GM21447 (cell line): ENCODE measurements at regions not wholly inside any gene's neighbourhood (a gene's known extent, or its start where the extent isn't known, plus 50 kb on each side); places are given as distances from the start of the nearest gene placed in this dataset.
"Not testable (repeated sequence)": the region's sequence is repeated elsewhere in the genome, so short reads cannot be mapped to it uniquely, and the experiment has no call there.

Experiments used
- ATAC-seq: cut with Tn5 transposase; IDR thresholded peaks from one replicate; pipeline ENCODE4 v1.9.1; 2021; ENCODE audit not compliant: unreplicated experiment

- ATAC-seq, result no peak
These were observed 318.4 kb downstream of the NR2F2 start for GRCh38 chr15:96648866-96649265.

GRCh38 chr15:96657096-96657495 is 326.6 kb downstream of the NR2F2 start:
- ATAC-seq, result no peak

GRCh38 chr15:96666979-96667378 is 336.5 kb downstream of the NR2F2 start:
- not testable (repeated sequence) for ATAC-seq

- ATAC-seq, result no peak
These were observed 339.9 kb downstream of the NR2F2 start for GRCh38 chr15:96670389-96670788.

GRCh38 chr15:96672629-96673028 is 342.1 kb downstream of the NR2F2 start:
- no peak for ATAC-seq

GRCh38 chr15:96678386-96678785 is 347.9 kb downstream of the NR2F2 start:
- no peak for ATAC-seq

- no peak for ATAC-seq
These were observed 357.0 kb downstream of the NR2F2 start for GRCh38 chr15:96687388-96688107.

- ATAC-seq, result no peak
These were observed 360.2 kb downstream of the NR2F2 start for GRCh38 chr15:96690733-96691132.

GRCh38 chr15:96692826-96693225 is 362.3 kb downstream of the NR2F2 start:
- no peak for ATAC-seq

- no peak for ATAC-seq
These were observed 363.0 kb downstream of the NR2F2 start for GRCh38 chr15:96693515-96693914.

GRCh38 chr15:96693990-96694517 is 363.6 kb downstream of the NR2F2 start:
- no peak for ATAC-seq

GRCh38 chr15:96695426-96695825 is 364.9 kb downstream of the NR2F2 start:
- ATAC-seq, result no peak

- no peak for ATAC-seq
These were observed 369.4 kb downstream of the NR2F2 start for GRCh38 chr15:96699871-96700401.

- no peak for ATAC-seq
These were observed 370.1 kb downstream of the NR2F2 start for GRCh38 chr15:96700555-96700954.

GRCh38 chr15:96701443-96701842 is 370.9 kb downstream of the NR2F2 start:
- no peak for ATAC-seq

- ATAC-seq, result no peak
These were observed 371.4 kb downstream of the NR2F2 start for GRCh38 chr15:96701877-96702276.

GRCh38 chr15:96702589-96702988 is 372.1 kb downstream of the NR2F2 start:
- no peak for ATAC-seq

- ATAC-seq, result no peak
These were observed 372.6 kb downstream of the NR2F2 start for GRCh38 chr15:96703091-96703490.

- ATAC-seq, result no peak
These were observed 373.5 kb downstream of the NR2F2 start for GRCh38 chr15:96703794-96704550.

- no peak for ATAC-seq
These were observed 385.6 kb downstream of the NR2F2 start for GRCh38 chr15:96716075-96716474.

- ATAC-seq, result no peak
These were observed 386.0 kb downstream of the NR2F2 start for GRCh38 chr15:96716478-96716877.

- ATAC-seq, result no peak
These were observed 389.8 kb downstream of the NR2F2 start for GRCh38 chr15:96720251-96720650.
